OCI-LY1 (cell line): ENCODE measurements at regions not wholly inside any gene's neighbourhood (a gene's known extent, or its start where the extent isn't known, plus 50 kb on each side); places are given as distances from the start of the nearest gene placed in this dataset.

Source experiments
- H2AFZ ChIP-seq: fragments of 200-600 bp; sonication (generic), shearing (Covaris generic); 2 replicates; pipeline ENCODE4 v1.6.0; 2014; ENCODE audit warnings: antibody characterized with exemption, mild to moderate bottlenecking, low read length
- H3F3A ChIP-seq: fragments of 200-600 bp; sonication (generic), shearing (Covaris generic); 2 replicates; pipeline ENCODE4 v1.6.0; 2014; ENCODE audit warnings: mild to moderate bottlenecking, antibody characterized with exemption, low read length, moderate library complexity; ENCODE audit not compliant: insufficient read depth
- H3K27ac ChIP-seq: fragments of 200-600 bp; sonication (generic); 2 replicates; pipeline ENCODE4 v1.5.1; 2014; ENCODE audit warnings: low read length, mixed run types, mild to moderate bottlenecking, low read depth; ENCODE audit not compliant: poor library complexity, severe bottlenecking
- H3K27me3 ChIP-seq: fragments of 200-600 bp; sonication (generic); 2 replicates; pipeline ENCODE4 v1.6.0; 2014; ENCODE audit warnings: antibody characterized with exemption, mild to moderate bottlenecking, low read length, moderate library complexity; ENCODE audit not compliant: insufficient read depth
- H3K36me3 ChIP-seq: fragments of 200-600 bp; sonication (generic); 2 replicates; pipeline ENCODE4 v1.6.1; 2014; ENCODE audit warnings: mild to moderate bottlenecking, antibody characterized with exemption, low read length, moderate library complexity, mixed read lengths; ENCODE audit not compliant: insufficient read depth
- H3K4me1 ChIP-seq: fragments of 200-600 bp; sonication (generic); 2 replicates; pipeline ENCODE4 v1.5.1; 2014; ENCODE audit warnings: mild to moderate bottlenecking, low read length, moderate library complexity; ENCODE audit not compliant: insufficient read depth, severe bottlenecking
- H3K4me2 ChIP-seq: fragments of 200-600 bp; sonication (generic), shearing (Covaris generic); 2 replicates; pipeline ENCODE4 v1.6.1; 2014; ENCODE audit warnings: low read length
- H3K4me3 ChIP-seq: fragments of 200-600 bp; sonication (generic); 2 replicates; pipeline ENCODE4 v1.5.1; 2014; ENCODE audit warnings: low read length, low read depth, mild to moderate bottlenecking, mixed read lengths; ENCODE audit not compliant: poor library complexity, severe bottlenecking
- H3K79me2 ChIP-seq: fragments of 200-600 bp; shearing (Covaris generic); 2 replicates; pipeline ENCODE4 v1.6.1; 2016; ENCODE audit warnings: mixed run types, low read length, mixed read lengths; ENCODE audit not compliant: insufficient read depth
- H3K9ac ChIP-seq: fragments of 200-600 bp; sonication (generic), shearing (Covaris generic); 2 replicates; pipeline ENCODE4 v1.6.1; 2014; ENCODE audit warnings: mild to moderate bottlenecking, low read length, mixed read lengths
- H3K9me2 ChIP-seq: fragments of 200-600 bp; sonication (generic), shearing (Covaris generic); 2 replicates; pipeline ENCODE4 v1.6.1; 2014; ENCODE audit warnings: low read depth, mild to moderate bottlenecking, low read length, mixed read lengths
- H3K9me3 ChIP-seq: fragments of 200-600 bp; shearing (Covaris generic); 2 replicates; pipeline ENCODE4 v1.6.1; 2014; ENCODE audit warnings: low read length, mixed read lengths
- H4K20me1 ChIP-seq: fragments of 200-600 bp; sonication (generic), shearing (Covaris generic); 2 replicates; pipeline ENCODE4 v1.6.0; 2016; ENCODE audit warnings: mild to moderate bottlenecking, low read length; ENCODE audit not compliant: insufficient read depth
- EZH2 ChIP-seq: fragments of 200-600 bp; sonication (generic), shearing (Covaris generic); IDR thresholded peaks from 2 replicates; pipeline ENCODE4 v1.8.0; 2017; ENCODE audit warnings: borderline replicate concordance, mixed run types, mild to moderate bottlenecking, antibody characterized with exemption, low read length, moderate library complexity, mixed read lengths
- TF ChIP-seq, protein P1 (sequence below): fragments of 200-600 bp; sonication (generic), shearing (Covaris generic); IDR thresholded peaks from 2 replicates; pipeline ENCODE4 v1.5.1; 2017; ENCODE audit warnings: mild to moderate bottlenecking, antibody characterized with exemption, low read length, moderate library complexity, mixed read lengths

- H2AFZ ChIP-seq = no peak overlapping the region
- H3K9ac ChIP-seq = no peak overlapping the region
- H3K27ac ChIP-seq = no peak overlapping the region
- no peaks in the 10 kb centered on the region for H3K9me3 ChIP-seq
- no peaks in the 10 kb centered on the region for H3K36me3 ChIP-seq
- H3F3A ChIP-seq = no peaks in the 10 kb centered on the region
- H3K9me2 ChIP-seq = no peaks in the 10 kb centered on the region
- no peak for TF ChIP-seq EZH2
- TF ChIP-seq, protein P1, sequence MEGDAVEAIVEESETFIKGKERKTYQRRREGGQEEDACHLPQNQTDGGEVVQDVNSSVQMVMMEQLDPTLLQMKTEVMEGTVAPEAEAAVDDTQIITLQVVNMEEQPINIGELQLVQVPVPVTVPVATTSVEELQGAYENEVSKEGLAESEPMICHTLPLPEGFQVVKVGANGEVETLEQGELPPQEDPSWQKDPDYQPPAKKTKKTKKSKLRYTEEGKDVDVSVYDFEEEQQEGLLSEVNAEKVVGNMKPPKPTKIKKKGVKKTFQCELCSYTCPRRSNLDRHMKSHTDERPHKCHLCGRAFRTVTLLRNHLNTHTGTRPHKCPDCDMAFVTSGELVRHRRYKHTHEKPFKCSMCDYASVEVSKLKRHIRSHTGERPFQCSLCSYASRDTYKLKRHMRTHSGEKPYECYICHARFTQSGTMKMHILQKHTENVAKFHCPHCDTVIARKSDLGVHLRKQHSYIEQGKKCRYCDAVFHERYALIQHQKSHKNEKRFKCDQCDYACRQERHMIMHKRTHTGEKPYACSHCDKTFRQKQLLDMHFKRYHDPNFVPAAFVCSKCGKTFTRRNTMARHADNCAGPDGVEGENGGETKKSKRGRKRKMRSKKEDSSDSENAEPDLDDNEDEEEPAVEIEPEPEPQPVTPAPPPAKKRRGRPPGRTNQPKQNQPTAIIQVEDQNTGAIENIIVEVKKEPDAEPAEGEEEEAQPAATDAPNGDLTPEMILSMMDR = no peak
- H4K20me1 ChIP-seq = no peaks in the 10 kb centered on the region
- H3K4me1 ChIP-seq = no peaks in the 10 kb centered on the region
- H3K79me2 ChIP-seq = no peaks in the 10 kb centered on the region
- H3K4me2 ChIP-seq = no peak overlapping the region
- no peaks in the 10 kb centered on the region for H3K27me3 ChIP-seq
- no peak overlapping the region for H3K4me3 ChIP-seq
Observed at GRCh38 chrY:8393246-8393645, 944.0 kb upstream of the TSPY4 start.

GRCh38 chrY:8422906-8423305, 914.4 kb upstream of the TSPY4 start:
- Histone ChIP-seq H3K9me3 (no peaks in the 10 kb centered on the region), H3K27me3 (no peaks in the 10 kb centered on the region), H3K4me1 (no peaks in the 10 kb centered on the region), H3K4me2 (no peak overlapping the region), H3K27ac (no peak overlapping the region), H2AFZ (no peak overlapping the region), H3K36me3 (no peaks in the 10 kb centered on the region), H3F3A (no peaks in the 10 kb centered on the region), H3K79me2 (no peaks in the 10 kb centered on the region), H3K9me2 (no peaks in the 10 kb centered on the region), H3K4me3 (no peak overlapping the region), H3K9ac (no peak overlapping the region), H4K20me1 (no peaks in the 10 kb centered on the region)
- TF ChIP-seq, protein P1 = no peak

- TF ChIP-seq, protein P1 = no peak
- TF ChIP-seq EZH2 = no peak
- Histone ChIP-seq H3K36me3 (no peaks in the 10 kb centered on the region), H4K20me1 (no peaks in the 10 kb centered on the region), H3K4me3 (no peak overlapping the region), H3K9me3 (no peaks in the 10 kb centered on the region), H3F3A (no peaks in the 10 kb centered on the region), H3K9me2 (no peaks in the 10 kb centered on the region), H3K27ac (no peak overlapping the region), H2AFZ (no peak overlapping the region), H3K27me3 (no peaks in the 10 kb centered on the region), H3K79me2 (no peaks in the 10 kb centered on the region), H3K4me2 (no peak overlapping the region), H3K4me1 (no peaks in the 10 kb centered on the region), H3K9ac (no peak overlapping the region)
Observed at GRCh38 chrY:8426433-8426832, 910.8 kb upstream of the TSPY4 start.
